GM21381 (cell line): ENCODE measurements at regions not wholly inside any gene's neighbourhood (a gene's known extent, or its start where the extent isn't known, plus 50 kb on each side); places are given as distances from the start of the nearest gene placed in this dataset.

Experiments used
- ATAC-seq: cut with Tn5 transposase; IDR thresholded peaks from one replicate; pipeline ENCODE4 v1.9.1; 2021; ENCODE audit warnings: mild to moderate bottlenecking, moderate library complexity; ENCODE audit not compliant: unreplicated experiment

DNA sequence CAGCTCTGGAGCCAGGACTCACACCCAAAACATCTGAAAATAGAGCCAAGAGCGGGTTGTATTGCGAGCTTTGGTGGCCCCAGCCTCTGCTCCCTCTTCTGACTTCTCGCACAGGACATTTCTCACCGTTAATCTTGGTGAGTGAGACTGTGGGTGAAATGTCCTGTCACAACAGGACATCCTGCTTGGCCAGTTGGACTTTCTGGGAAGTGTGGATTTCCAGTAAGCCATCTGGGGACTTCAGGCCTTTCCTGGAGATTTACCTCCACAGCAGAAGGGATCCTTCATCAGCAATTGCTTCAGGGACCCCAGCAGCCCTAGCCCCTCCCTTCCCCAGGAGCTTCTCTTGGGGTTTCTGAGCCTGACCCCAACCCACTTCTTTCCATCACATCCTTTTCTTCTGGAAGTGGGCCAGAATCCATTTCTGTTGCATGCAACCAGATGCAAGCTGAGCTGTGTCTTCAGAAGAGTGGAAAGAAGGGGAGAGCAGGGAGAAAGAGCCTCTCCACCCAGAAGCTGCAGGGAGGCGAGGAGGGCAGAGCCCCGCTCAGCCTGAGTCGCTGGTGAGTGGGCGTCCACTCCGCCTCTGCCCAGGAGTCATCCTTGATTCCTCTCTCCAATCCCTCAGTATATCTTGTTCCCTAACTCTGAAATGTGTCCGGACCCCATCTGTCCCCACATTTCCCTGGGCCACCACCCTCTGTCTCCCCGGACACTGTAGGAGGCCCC, 50.3 kb upstream of the GADD45G start:
- ATAC-seq = no peak

DNA sequence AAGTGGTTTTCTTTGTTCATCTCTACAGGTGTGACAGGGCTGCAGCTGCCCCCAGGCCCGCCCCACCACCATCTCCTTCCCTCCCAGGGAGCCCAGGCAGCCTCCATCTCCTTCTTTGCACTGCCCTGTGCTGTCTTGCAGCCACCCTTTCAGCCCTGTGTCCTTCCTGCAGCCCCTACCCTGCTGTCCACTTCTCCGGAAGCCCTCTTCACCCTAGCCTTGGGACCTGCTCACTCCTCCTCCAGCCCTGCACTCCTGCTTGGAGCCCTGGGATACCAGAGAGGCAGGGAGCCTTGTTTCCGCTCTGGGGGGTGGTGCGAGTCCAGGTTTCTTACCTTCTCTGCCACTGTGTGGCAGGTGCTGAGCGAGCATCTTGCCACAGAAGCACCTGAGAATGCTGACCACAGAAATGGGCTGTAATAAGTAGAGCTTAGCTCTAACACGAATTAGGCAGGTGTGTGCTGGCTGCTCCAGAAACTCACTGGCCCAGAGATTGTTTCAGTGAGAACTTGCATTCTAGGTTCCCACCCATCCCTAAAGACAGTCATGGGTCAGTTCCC, 51.3 kb upstream of the GADD45G start:
- no peak for ATAC-seq

DNA sequence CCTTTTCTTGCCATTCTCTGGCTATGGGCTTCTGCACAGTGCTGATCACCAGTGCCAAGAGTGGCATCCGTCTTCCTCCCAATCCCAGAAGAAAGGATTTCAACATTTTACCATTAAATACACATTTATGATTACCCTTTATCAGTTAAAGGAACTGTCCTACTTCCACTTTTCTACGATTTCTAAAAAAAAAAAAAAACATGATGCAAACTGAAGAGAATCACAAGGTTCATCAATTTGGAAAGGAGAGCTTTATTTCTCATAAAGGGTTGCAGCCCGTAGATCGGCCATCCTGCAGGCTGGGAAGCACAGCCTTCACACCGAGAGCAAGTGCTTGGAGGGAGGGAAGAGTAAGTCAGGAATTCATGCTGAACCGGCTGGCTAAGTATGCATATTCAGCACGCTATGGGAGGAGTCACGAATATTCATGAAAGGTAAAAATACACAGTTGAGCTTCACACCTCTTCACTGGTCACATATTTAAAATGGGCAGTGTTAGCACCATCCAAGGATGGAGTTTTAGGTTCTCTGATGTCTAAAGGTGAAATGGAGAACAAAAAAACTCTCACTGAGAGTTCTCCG, 52.5 kb upstream of the SEMA4D start:
- no peak for ATAC-seq

DNA sequence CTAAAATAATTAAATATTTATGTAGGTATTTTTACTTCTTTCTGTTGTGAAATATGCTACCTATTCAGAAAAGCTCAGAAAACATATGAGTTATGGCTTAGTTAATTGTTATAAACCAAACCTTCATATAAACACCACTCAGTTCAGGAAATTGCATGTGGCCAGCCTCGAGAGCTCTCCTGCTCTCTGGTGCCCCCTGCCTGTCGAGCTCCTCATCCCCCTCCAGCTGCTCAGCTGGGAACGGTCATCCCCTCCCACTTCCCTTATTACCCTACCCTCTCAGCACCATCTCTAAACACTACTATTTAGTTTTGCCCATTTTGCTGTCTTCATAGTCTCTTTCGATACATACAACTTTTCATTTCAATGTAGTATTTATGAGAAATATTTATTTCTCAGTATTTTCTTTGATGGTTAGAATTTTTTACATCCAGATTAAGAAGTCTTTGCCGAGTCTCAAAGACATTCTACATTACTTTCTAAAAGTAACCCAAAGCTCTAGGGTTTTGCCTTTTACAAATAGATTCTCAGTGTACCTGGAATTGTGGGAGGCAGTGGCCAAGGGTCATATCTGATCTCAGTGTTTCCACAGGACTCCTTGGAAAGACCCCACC, 51.2 kb upstream of the SEMA4D start:
- ATAC-seq = peak; percentile 97

DNA sequence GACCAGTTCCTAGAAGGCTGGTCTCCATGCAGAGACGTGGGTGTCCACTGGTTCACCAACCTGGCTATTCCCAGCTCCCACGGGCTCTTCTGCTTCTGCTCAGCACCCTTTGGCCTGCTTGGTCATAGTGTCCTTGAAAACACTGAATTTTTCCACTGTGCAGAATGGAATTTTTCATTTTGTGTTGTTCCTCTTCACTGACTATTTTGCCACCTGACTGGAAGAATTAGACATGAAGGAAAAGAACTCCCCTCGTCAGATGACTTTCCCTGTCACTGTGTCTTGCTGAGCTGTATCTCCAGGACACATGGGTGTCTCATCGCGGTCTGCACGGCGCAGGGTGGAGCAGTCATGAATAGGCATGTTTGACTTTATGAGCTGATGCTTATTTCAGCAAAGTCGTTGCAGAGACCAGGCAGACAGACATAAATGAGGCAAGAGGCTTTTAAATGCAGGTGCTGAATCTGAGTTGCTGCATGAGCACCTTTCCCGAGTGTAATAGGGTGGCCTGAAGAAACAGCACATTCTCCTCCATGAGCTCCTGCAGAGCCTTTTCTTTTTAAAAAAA, 50.2 kb upstream of the SEMA4D start:
- no peak for ATAC-seq
